Neural cell (in vitro differentiated cells): ENCODE measurements at regions not wholly inside any gene's neighbourhood (a gene's known extent, or its start where the extent isn't known, plus 50 kb on each side); places are given as distances from the start of the nearest gene placed in this dataset.

Experiments used
- H2AFZ ChIP-seq: fragments of 200-600, 300-800 bp; sonication (generic), shearing (Covaris generic); 2 replicates; pipeline ENCODE4 v1.6.0; 2014; ENCODE audit warnings: low read depth, mild to moderate bottlenecking, antibody characterized with exemption, low read length, moderate library complexity
- H3F3A ChIP-seq: fragments of 200-600 bp; shearing (Covaris generic); 2 replicates; pipeline ENCODE4 v1.6.1; 2016; ENCODE audit warnings: mild to moderate bottlenecking, moderate library complexity, mixed read lengths, antibody characterized with exemption, low read length; ENCODE audit not compliant: insufficient read depth, poor library complexity, severe bottlenecking
- H3K27ac ChIP-seq: fragments of 200-600, 300-800 bp; sonication (generic), shearing (Covaris generic); 2 replicates; pipeline ENCODE4 v1.5.1; 2014; ENCODE audit warnings: mild to moderate bottlenecking, low read length, moderate library complexity
- H3K27me3 ChIP-seq: fragments of 300-800, 200-600 bp; sonication (generic), shearing (Covaris generic); 2 replicates; pipeline ENCODE4 v1.6.0; 2014; ENCODE audit warnings: mild to moderate bottlenecking, low read depth, low read length, moderate library complexity; ENCODE audit not compliant: insufficient read depth
- H3K36me3 ChIP-seq: fragments of 300-800, 200-600 bp; sonication (generic), shearing (Covaris generic); 2 replicates; pipeline ENCODE4 v1.5.1; 2014; ENCODE audit warnings: mild to moderate bottlenecking, antibody characterized with exemption, low read length, moderate library complexity; ENCODE audit not compliant: insufficient read depth
- H3K4me2 ChIP-seq: fragments of 300-800, 200-600 bp; sonication (generic), shearing (Covaris generic); 2 replicates; pipeline ENCODE4 v1.6.0; 2014; ENCODE audit warnings: mild to moderate bottlenecking, low read length
- H3K4me3 ChIP-seq: fragments of 300-800, 200-600 bp; sonication (generic), shearing (Covaris generic); 2 replicates; pipeline ENCODE4 v1.5.1; 2014; ENCODE audit warnings: mild to moderate bottlenecking, low read length, moderate library complexity
- H3K79me2 ChIP-seq: fragments of 200-600 bp; shearing (Covaris generic); replicated peaks from 2 replicates; pipeline ENCODE4 v1.6.0; 2014; ENCODE audit warnings: mild to moderate bottlenecking, low read length, moderate library complexity; ENCODE audit not compliant: insufficient read depth
- H3K9ac ChIP-seq: fragments of 300-800, 200-600 bp; sonication (generic), shearing (Covaris generic); 2 replicates; pipeline ENCODE4 v1.6.1; 2016; ENCODE audit warnings: mild to moderate bottlenecking, low read length, mixed read lengths
- H3K9me2 ChIP-seq: fragments of 200-600 bp; shearing (Covaris generic); 2 replicates; pipeline ENCODE4 v1.6.1; 2016; ENCODE audit warnings: mild to moderate bottlenecking, low read length, mixed read lengths; ENCODE audit not compliant: insufficient read depth
- H3K9me3 ChIP-seq: fragments of 200-600, 300-800 bp; sonication (generic), shearing (Covaris generic); 2 replicates; pipeline ENCODE4 v1.6.1; 2016; ENCODE audit warnings: mild to moderate bottlenecking, mixed run types, low read length, moderate library complexity, mixed read lengths
- H4K20me1 ChIP-seq: fragments of 200-600 bp; shearing (Covaris generic); 2 replicates; pipeline ENCODE4 v1.6.1; 2016; ENCODE audit warnings: mild to moderate bottlenecking, mixed run types; ENCODE audit not compliant: insufficient read depth
- EP300 ChIP-seq: fragments of 450-650 bp; conservative IDR thresholded peaks from 2 replicates; pipeline ENCODE4 v1.6.1; 2014; ENCODE audit warnings: antibody characterized with exemption, mild to moderate bottlenecking, moderate library complexity; ENCODE audit not compliant: poor library complexity, severe bottlenecking
- EZH2 ChIP-seq: fragments of 200-600, 300-800 bp; shearing (Covaris generic), sonication (generic); IDR thresholded peaks from 2 replicates; pipeline ENCODE4 v1.6.1; 2014; ENCODE audit warnings: antibody characterized with exemption, low read length, borderline replicate concordance, mild to moderate bottlenecking; ENCODE audit not compliant: insufficient read depth, poor library complexity, severe bottlenecking
- MXI1 ChIP-seq: fragments of 450-650 bp; conservative IDR thresholded peaks from 2 replicates; pipeline ENCODE4 v1.6.1; 2014; ENCODE audit warnings: antibody characterized with exemption, mild to moderate bottlenecking; ENCODE audit not compliant: poor library complexity, severe bottlenecking
- POLR2AphosphoS5 ChIP-seq: IDR thresholded peaks from 2 replicates; pipeline ENCODE4 v1.6.1; 2012
- RAD21 ChIP-seq: fragments of 450-650 bp; conservative IDR thresholded peaks from 2 replicates; pipeline ENCODE4 v1.6.1; 2014; ENCODE audit warnings: antibody characterized with exemption, mild to moderate bottlenecking, moderate library complexity
- SMC3 ChIP-seq: fragments of 450-650 bp; conservative IDR thresholded peaks from 2 replicates; pipeline ENCODE4 v1.6.1; 2014; ENCODE audit warnings: antibody characterized with exemption, mild to moderate bottlenecking, moderate library complexity; ENCODE audit not compliant: poor library complexity
- TAF1 ChIP-seq: IDR thresholded peaks from 2 replicates; pipeline ENCODE4 v1.6.1; 2012; ENCODE audit warnings: low read depth
- TF ChIP-seq, protein P1 (sequence below): fragments of 450-650 bp; IDR thresholded peaks from 2 replicates; pipeline ENCODE4 v1.5.1; 2014; ENCODE audit warnings: antibody characterized with exemption, mild to moderate bottlenecking, moderate library complexity; ENCODE audit not compliant: poor library complexity, severe bottlenecking
- TF ChIP-seq, protein P2 (sequence below): IDR thresholded peaks from 2 replicates; pipeline ENCODE4 v1.6.1; 2012; ENCODE audit warnings: borderline replicate concordance

DNA sequence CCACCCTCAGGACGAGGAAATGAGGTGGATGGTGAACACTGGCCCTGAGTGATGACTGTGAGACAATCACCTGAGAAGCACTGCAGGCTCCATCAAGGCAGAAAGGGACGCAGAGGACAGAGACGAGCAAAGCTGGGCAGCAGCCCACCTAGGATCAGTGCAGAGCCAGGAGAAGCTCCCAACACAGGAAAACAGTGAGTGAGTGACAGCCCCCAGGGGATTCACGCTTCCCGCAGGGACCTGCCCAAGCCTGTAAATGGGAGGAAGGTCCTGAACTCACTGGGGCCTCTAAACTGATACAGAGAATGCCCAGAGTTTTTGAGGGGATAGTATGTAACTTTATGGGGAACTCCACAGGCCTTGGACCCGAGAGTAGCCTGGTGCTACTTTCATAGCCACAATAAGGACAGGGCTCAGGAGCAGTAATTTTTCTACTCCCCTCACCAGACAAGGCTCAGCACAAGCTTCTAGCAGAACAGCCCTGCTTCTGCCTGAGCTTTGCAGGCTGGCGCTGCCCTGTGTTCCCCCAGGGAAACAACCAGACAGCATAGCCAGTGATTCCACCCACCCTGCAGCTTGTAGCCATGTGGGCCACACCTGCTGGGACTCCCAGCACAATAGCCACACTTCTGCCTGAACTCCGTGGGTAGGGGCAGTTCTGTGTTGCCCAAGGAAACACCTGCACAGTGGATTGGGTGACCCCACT lies 708.4 kb downstream of the POM121L12 start:
- Histone ChIP-seq H2AFZ (no peak overlapping the region), H3K9me3 (no peaks in the 10 kb centered on the region), H3F3A (no peaks in the 10 kb centered on the region), H3K9me2 (no peaks in the 10 kb centered on the region), H3K36me3 (no peaks in the 10 kb centered on the region), H4K20me1 (no peaks in the 10 kb centered on the region), H3K27ac (no peak overlapping the region), H3K27me3 (no peaks in the 10 kb centered on the region), H3K4me2 (no peak overlapping the region), H3K9ac (no peak overlapping the region), H3K79me2 (no peaks in the 10 kb centered on the region), H3K4me3 (no peak overlapping the region)
- no peak for TF ChIP-seq RAD21
- TF ChIP-seq SMC3, result no peak
- TF ChIP-seq TAF1, result no peak
- no peak for TF ChIP-seq POLR2AphosphoS5
- no peak for TF ChIP-seq EZH2
- TF ChIP-seq, protein P1, sequence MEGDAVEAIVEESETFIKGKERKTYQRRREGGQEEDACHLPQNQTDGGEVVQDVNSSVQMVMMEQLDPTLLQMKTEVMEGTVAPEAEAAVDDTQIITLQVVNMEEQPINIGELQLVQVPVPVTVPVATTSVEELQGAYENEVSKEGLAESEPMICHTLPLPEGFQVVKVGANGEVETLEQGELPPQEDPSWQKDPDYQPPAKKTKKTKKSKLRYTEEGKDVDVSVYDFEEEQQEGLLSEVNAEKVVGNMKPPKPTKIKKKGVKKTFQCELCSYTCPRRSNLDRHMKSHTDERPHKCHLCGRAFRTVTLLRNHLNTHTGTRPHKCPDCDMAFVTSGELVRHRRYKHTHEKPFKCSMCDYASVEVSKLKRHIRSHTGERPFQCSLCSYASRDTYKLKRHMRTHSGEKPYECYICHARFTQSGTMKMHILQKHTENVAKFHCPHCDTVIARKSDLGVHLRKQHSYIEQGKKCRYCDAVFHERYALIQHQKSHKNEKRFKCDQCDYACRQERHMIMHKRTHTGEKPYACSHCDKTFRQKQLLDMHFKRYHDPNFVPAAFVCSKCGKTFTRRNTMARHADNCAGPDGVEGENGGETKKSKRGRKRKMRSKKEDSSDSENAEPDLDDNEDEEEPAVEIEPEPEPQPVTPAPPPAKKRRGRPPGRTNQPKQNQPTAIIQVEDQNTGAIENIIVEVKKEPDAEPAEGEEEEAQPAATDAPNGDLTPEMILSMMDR, result no peak
- TF ChIP-seq, protein P2, sequence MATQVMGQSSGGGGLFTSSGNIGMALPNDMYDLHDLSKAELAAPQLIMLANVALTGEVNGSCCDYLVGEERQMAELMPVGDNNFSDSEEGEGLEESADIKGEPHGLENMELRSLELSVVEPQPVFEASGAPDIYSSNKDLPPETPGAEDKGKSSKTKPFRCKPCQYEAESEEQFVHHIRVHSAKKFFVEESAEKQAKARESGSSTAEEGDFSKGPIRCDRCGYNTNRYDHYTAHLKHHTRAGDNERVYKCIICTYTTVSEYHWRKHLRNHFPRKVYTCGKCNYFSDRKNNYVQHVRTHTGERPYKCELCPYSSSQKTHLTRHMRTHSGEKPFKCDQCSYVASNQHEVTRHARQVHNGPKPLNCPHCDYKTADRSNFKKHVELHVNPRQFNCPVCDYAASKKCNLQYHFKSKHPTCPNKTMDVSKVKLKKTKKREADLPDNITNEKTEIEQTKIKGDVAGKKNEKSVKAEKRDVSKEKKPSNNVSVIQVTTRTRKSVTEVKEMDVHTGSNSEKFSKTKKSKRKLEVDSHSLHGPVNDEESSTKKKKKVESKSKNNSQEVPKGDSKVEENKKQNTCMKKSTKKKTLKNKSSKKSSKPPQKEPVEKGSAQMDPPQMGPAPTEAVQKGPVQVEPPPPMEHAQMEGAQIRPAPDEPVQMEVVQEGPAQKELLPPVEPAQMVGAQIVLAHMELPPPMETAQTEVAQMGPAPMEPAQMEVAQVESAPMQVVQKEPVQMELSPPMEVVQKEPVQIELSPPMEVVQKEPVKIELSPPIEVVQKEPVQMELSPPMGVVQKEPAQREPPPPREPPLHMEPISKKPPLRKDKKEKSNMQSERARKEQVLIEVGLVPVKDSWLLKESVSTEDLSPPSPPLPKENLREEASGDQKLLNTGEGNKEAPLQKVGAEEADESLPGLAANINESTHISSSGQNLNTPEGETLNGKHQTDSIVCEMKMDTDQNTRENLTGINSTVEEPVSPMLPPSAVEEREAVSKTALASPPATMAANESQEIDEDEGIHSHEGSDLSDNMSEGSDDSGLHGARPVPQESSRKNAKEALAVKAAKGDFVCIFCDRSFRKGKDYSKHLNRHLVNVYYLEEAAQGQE, result no peak
- TF ChIP-seq EP300, result no peak
- no peak for TF ChIP-seq MXI1

DNA sequence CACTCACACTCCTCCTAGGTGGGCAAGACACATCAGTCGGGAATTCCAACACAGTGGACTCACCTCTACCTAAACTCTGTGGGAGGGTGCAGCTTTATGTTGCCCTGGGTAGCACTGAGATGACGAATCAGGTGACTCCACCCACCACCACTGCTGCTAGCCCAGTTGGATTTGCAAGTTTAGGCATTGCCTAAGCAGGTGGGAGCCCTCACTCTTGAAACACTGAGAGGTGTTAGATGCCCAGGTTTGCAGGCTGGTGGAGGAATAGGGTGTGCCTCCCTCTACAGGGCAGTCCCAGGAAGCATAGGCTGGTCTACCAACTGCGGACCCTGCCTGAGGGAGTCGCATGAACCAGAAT lies 708.9 kb downstream of the POM121L12 start:
- no peak overlapping the region for H3K4me2 ChIP-seq
- H4K20me1 ChIP-seq, result no peaks in the 10 kb centered on the region
- TF ChIP-seq EP300, result no peak
- TF ChIP-seq EZH2, result no peak
- no peak for TF ChIP-seq MXI1
- no peak for TF ChIP-seq POLR2AphosphoS5
- TF ChIP-seq SMC3, result no peak
- TF ChIP-seq, protein P1, result no peak
- no peak for TF ChIP-seq RAD21
- no peak for TF ChIP-seq TAF1
- TF ChIP-seq, protein P2, result no peak
- no peak overlapping the region for H3K9ac ChIP-seq
- H3K4me3 ChIP-seq, result no peak overlapping the region
- H3K27me3 ChIP-seq, result no peaks in the 10 kb centered on the region
- no peak overlapping the region for H2AFZ ChIP-seq
- H3K27ac ChIP-seq, result no peak overlapping the region
- H3K36me3 ChIP-seq, result no peaks in the 10 kb centered on the region
- no peaks in the 10 kb centered on the region for H3F3A ChIP-seq
- no peaks in the 10 kb centered on the region for H3K79me2 ChIP-seq
- H3K9me3 ChIP-seq, result no peaks in the 10 kb centered on the region
- no peaks in the 10 kb centered on the region for H3K9me2 ChIP-seq
